Testis (tissue), 2 donors: ENCODE measurements at regions not wholly inside any gene's neighbourhood (a gene's known extent, or its start where the extent isn't known, plus 50 kb on each side); places are given as distances from the start of the nearest gene placed in this dataset.

Source experiments
- DNase-seq: peaks from one replicate; pipeline ENCODE4 v3.0.0-alpha.2; 2019
- H3K27ac ChIP-seq, 2 donors: fragments of 200-600 bp; sonication (generic); one replicate each; pipeline ENCODE4 v1.5.1; 2019
- H3K27me3 ChIP-seq: fragments of 200-600 bp; sonication (generic); one replicate; pipeline ENCODE4 v1.5.1; 2019
- H3K36me3 ChIP-seq: fragments of 200-600 bp; sonication (generic); one replicate; pipeline ENCODE4 v1.5.1; 2017; ENCODE audit warnings: low read depth; ENCODE audit errors: missing control alignments
- H3K4me1 ChIP-seq: fragments of 200-600 bp; sonication (generic); one replicate; pipeline ENCODE4 v1.5.1; 2019
- H3K4me3 ChIP-seq, 2 donors: fragments of 200-600 bp; sonication (generic); one replicate each; pipeline ENCODE4 v1.5.1; 2017 to 2019
- H3K9me3 ChIP-seq: fragments of 200-600 bp; sonication (generic); one replicate; pipeline ENCODE4 v1.5.1; 2017
- CTCF ChIP-seq, 3 experiments: fragments of 450-650 bp in 2 of 3; fragments of 200-600 bp in 1 of 3; sonication (generic) in 1 of 3; IDR thresholded peaks; one replicate each; pipeline ENCODE4 v1.5.1; 2016 to 2019; ENCODE audit warnings: antibody characterized with exemption in 3 of 3, mild to moderate bottlenecking in 2 of 3, moderate library complexity in 1 of 3
- POLR2A ChIP-seq: fragments of 450-650 bp; IDR thresholded peaks from one replicate; pipeline ENCODE4 v1.6.1; 2017; ENCODE audit warnings: antibody characterized with exemption, mild to moderate bottlenecking, moderate library complexity
- WGBS, 2 donors: methylation state at CpG; one replicate each; pipeline ENCODE4 v1.1.5; 2018; 5-methylcytosine and 5-hydroxymethylcytosine counted together
- intact Hi-C: fragments of 100-400 bp; cut with DNase I; formaldehyde crosslinking; loops from one replicate; pipeline ENCODE4 v1.15.1; 2023; ENCODE audit warnings: low total_unique reads

GRCh38 chr9:73056245-73056644 lies 95.4 kb upstream of the ANXA1 start:
- no peaks in the 10 kb centered on the region for H3K36me3 ChIP-seq
- H3K9me3 ChIP-seq, result no peaks in the 10 kb centered on the region
- intact Hi-C loops, result no loop called here
- no peak overlapping the region for H3K4me3 ChIP-seq
- H3K4me1 ChIP-seq, result no peaks in the 10 kb centered on the region
- no peak for TF ChIP-seq CTCF (IDR thresholded peaks at IDR 0.05)
- TF ChIP-seq POLR2A, result no peak
- DNase-seq, result no peak
- no peaks in the 10 kb centered on the region for H3K27me3 ChIP-seq
- no peak overlapping the region for H3K27ac ChIP-seq
- WGBS, 2 donors, result 80 to 82% methylated on average over 5 of the region's 5 CpGs

- TF ChIP-seq POLR2A (no peak), CTCF (IDR thresholded peaks at IDR 0.05) (no peak)
- intact Hi-C loops, result no loop called here
- no peaks in the 10 kb centered on the region for H3K4me1 ChIP-seq
- DNase-seq, result no peak
- H3K4me3 ChIP-seq, result no peak overlapping the region
- H3K9me3 ChIP-seq, result no peaks in the 10 kb centered on the region
- H3K36me3 ChIP-seq, result no peaks in the 10 kb centered on the region
- H3K27me3 ChIP-seq, result no peaks in the 10 kb centered on the region
- no peak overlapping the region for H3K27ac ChIP-seq
Measured at GRCh38 chr9:73054091-73054490, 97.6 kb upstream of the ANXA1 start.

GRCh38 chr9:73053543-73053942 lies 98.1 kb upstream of the ANXA1 start:
- Histone ChIP-seq H3K4me3 (no peak overlapping the region), H3K4me1 (no peaks in the 10 kb centered on the region), H3K36me3 (no peaks in the 10 kb centered on the region), H3K27ac (no peak overlapping the region), H3K27me3 (no peaks in the 10 kb centered on the region), H3K9me3 (no peaks in the 10 kb centered on the region)
- intact Hi-C loops, result no loop called here
- DNase-seq, result no peak
- no peak for TF ChIP-seq CTCF (IDR thresholded peaks at IDR 0.05)
- TF ChIP-seq POLR2A, result no peak
- 83 to 88% methylated on average over 1 of the region's 1 CpG for WGBS, 2 donors

- Histone ChIP-seq H3K4me1 (no peaks in the 10 kb centered on the region), H3K27me3 (no peaks in the 10 kb centered on the region), H3K27ac (no peak overlapping the region), H3K9me3 (no peaks in the 10 kb centered on the region), H3K36me3 (no peaks in the 10 kb centered on the region), H3K4me3 (no peak overlapping the region)
- WGBS, 2 donors, result 55 to 60% methylated on average over 7 of the region's 7 CpGs
- intact Hi-C loops, result no loop called here
- no peak for DNase-seq
- TF ChIP-seq POLR2A (no peak), CTCF (IDR thresholded peaks at IDR 0.05) (no peak)
Measured at GRCh38 chr9:73050887-73051550, 98.2 kb upstream of the ALDH1A1 start.

GRCh38 chr9:73050065-73050816 lies 97.4 kb upstream of the ALDH1A1 start:
- H3K4me3 ChIP-seq, result no peak overlapping the region
- H3K9me3 ChIP-seq, result no peaks in the 10 kb centered on the region
- no peak for DNase-seq
- H3K4me1 ChIP-seq, result no peaks in the 10 kb centered on the region
- no peaks in the 10 kb centered on the region for H3K36me3 ChIP-seq
- no peak overlapping the region for H3K27ac ChIP-seq
- intact Hi-C loops, result no loop called here
- TF ChIP-seq POLR2A (no peak), CTCF (IDR thresholded peaks at IDR 0.05) (no peak)
- no peaks in the 10 kb centered on the region for H3K27me3 ChIP-seq
- 61 to 65% methylated on average over 5 of the region's 5 CpGs for WGBS, 2 donors
